Stimulated activated CD4-positive, alpha-beta T cell treated with anti-CD3 and anti-CD28 coated beads, Interleukin-15, amount 100 ng/mL, for 1 hour (primary cell): ENCODE measurements at regions not wholly inside any gene's neighbourhood (a gene's known extent, or its start where the extent isn't known, plus 50 kb on each side); places are given as distances from the start of the nearest gene placed in this dataset.

Experiments
- DNase-seq, 2 donors: peaks; one replicate each; pipeline ENCODE4 v3.0.0-alpha.2; 2020; ENCODE audit warnings: low read depth in 1 of 2, low spot score in 1 of 2

DNA sequence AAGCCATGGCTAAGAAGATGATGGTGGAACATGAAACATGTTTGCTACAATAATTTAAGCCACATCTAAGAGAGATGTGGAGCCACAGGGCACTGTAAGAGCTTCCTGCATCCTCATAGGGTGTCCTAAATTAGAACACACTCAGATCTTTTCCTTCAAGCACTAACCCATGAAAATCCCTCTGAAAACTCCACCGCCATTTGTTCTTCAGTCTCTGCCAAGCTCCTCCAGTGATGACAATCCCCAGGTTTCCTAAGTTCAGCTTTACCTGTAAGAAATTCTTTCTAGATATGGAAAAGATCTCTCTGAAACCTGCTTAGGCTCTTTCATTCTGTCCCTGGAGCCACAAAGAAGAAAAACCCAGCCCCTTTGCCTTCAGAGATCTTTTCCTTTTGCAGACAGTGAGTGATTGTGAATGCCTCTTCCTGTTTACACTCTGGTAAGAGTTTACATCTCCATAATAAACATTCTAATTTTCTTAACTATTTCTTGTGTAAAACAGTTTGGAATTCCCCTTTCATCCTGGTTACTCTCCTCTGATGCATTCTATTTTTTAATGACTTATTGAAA lies 907.2 kb downstream of the VRK1 start:
- DNase-seq: no peak

DNA sequence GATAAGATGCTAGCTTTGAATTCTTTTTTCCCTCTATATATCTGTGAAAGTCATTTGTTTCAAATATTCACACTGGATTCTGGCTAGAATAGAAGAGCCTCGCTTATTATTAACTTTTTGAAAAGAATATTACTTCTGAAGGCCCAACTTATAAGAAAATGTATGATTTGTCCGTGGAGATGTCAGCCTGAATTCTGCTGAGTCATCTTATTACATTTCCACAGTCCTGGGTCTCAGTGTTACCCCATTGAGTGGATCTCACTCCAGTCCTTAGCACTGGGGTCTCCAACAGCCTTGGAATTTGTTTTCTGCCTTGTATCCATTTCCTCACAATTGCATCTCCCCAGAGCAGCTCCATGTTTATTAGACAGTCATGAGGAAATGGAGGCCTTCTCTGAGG lies 907.9 kb downstream of the VRK1 start:
- no peak for DNase-seq

DNA sequence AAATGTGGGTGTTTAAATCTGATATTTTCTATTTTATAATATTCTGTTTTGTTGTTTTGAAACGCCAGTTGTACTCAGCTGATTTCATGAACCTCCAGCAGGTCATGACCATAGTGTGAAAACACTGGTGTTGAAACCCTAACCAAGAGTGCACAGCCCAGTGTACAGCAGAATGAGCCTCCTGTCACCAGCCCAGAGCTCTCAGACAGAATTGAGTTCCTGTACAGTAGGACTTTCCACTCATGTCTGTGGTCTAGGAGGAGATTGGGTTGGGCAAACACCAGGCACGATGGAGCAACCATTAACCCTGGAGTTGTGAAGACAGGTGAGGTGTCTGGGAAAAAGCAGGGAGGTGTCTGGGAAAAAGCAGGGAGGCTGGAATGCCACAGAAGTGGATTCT lies 908.8 kb downstream of the VRK1 start:
- no peak for DNase-seq

DNA sequence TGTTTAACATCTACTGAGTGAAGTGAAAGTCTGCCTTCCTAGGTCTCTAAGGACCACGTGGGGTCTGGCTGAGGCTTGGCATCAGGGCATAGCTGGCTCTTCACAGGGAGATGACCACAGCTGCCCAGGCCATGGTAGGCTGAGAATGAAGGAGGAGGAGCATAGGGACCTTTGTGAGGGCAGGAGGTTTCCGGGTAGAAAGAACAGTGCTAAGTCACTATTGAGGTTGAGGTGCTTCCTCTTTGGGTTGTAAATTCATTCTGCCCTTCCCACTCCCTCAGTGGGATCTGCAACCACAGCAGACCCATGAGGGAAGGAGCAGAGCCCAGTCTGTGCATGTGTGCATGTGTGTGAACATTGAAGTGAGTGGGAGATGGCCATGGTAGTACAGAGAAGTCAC lies 909.6 kb downstream of the VRK1 start:
- DNase-seq: no peak

DNA sequence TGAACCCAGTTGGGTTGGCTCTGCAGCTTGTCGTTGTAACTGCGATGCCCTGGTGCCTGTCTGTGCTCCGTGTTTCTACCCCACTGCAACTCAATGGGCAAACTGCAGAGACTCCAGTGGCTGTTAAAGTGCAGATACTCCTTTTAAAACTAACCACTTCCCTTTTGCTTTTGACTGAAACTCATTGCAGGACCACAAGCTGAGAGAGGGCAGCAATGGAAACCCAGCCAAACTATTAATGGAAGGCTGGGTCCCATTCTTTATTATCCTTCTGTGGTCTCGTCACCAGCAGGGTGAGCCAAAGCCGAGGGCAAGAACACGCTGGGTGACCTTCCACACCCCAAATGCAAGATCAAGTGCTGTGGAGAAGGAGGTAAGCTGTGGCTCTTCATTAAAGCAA lies 910.4 kb downstream of the VRK1 start:
- no peak for DNase-seq

DNA sequence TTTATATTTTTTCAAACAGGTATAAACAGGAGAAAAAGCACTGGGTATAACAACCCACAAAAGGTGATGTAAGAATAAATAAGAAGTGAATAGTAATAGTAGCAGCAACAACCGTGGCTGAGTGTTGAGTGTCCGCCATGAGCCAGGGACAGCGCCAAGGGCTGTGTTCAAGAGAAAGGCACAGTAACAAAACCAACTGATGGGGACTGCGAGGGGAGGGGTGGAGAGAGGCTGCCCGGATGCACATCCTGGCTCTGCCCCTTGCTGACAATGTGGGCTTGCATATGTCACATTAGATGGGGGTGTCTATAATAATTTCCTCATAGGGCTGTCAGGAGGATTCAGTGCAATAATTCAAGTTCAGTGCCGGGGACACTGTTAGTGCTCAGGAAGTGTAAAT lies 912.4 kb downstream of the VRK1 start:
- DNase-seq: no peak

DNA sequence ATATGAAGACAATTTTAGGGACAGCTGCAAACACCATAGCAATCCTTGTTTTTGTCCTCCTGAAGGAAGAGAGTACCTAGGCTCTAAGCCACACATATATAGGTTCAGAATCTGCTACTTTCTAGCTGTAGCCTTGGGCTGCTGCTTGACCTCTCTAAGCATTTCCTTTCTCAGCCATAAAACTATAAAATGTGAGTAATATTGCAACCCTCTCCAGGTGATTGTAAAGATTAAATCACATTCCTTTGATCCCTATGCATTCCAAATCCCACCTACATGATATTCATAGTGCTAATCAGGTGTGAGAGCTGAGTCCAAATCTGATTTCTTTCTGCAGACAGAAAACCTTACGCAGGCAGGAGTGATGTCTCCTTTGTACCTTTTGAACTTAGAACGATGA lies 913.5 kb downstream of the VRK1 start:
- no peak for DNase-seq

DNA sequence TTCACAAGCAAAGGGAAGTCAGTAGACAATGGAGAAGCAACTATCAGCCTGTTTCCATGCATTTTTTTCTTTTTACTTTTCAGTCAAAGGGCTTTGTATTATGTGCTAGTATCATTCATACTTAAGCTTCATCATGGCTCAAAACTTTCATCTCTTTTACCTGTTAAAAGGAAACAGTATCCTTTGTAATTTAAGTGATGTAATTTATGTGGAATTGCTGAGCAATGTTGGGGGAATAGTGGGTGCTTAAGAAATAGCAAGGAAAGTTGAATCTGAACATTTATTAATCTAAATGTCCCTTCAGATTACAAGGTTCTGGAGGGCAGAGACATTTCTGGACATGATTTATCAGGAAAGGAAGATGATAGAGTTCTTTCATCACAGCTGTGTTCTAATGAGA lies 915.3 kb downstream of the VRK1 start:
- DNase-seq: no peak

DNA sequence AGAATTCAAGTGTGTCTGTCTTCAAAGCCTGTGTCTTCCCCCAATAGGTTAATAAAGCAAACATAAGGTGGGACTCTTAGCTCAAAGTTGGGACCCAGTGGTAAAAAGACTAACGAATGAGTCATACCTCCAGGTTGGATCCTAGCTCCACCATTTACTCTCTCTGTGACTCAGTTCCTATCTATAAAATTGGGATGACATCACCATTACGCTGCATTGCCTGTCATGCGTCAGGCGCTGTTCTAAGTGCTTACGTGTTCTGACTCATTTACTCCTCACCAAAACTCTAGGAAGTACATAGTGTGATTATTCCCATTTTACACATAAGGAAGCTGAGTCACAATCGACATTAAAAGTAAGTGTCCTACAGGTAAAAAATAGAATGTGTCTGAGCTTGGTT lies 915.8 kb downstream of the VRK1 start:
- no peak for DNase-seq

DNA sequence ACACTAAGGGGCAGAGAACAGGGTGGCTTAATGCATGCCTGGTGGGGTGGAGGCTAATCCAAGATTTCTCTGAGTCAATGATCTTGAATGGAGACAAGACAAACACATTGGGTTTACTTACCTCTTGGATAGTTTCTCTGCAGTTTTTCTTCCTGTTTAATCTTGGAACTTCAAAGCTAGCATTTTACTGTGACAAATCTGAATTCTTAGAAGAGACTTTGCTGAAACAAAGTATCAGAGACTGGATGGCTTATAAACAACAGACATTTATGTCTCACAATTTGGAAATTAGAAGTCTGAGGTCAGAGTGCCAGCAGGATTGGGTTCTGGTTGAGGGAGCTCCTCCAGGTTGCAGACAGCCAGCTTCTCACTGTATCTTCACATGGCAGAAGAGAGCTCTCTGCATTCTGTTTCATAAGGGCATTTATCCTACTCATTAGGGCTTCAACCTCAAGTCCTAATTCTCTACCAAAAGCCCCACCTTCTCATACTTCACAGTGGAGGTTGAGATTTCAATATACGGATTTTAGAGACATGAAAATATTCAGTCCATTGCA lies 921.8 kb downstream of the VRK1 start:
- DNase-seq: no peak

DNA sequence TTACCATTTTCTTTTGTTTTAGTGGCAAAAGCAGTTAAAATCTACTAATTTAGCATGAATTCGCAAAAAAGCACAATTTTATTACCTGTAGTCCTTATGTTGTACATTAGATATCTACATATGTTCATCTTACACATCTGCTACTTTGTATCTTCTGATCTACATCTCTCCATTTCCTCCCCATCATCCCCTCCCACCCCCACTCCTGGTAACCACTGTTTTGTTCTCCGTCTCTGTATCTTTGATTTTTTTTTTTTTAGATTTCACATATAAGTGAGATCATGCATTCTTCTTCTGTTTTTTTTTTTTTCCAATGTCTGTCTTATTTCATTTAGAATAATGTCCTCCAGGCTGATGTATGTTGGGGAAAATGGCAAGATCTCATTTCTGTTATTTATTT lies 922.7 kb downstream of the VRK1 start:
- DNase-seq: no peak

DNA sequence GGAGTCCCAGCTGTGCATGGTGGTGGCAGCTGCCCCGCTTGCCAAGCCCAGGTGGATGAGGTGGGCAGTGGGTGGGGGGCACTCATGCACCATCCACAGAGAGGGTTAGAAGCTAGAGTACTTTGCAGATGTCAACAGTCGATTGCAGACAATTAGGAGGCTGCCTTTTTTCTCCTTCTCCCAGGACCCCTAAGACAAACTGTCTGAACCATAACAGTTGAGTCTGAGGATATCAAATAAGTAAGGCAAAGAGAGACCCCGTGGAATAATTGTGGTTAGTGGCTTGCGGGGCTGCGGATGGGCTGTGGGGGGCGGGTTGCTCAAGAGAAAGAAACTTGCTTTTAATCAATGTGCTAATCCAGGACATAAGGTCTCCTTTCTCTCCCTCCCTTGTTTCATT lies 926.2 kb downstream of the VRK1 start:
- no peak for DNase-seq

DNA sequence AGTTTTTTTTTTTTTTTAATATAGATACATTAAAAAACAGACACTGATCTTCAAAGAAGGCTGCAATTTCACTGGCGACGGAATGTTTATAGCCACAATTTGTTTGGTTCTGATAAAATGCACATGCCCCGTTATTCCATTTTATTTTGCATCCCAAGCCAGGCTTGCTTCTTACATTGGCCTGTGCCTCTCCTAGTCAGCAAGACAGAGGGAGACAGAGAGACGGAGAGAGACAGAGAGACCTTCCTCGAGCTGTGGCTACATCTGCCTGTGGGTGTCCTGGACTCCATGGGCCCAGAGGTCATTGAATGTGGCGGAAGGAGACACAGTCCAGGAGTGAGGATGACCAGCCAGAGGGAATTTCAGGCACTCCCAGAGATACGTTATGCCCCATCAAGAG lies 926.6 kb downstream of the VRK1 start:
- DNase-seq: no peak

DNA sequence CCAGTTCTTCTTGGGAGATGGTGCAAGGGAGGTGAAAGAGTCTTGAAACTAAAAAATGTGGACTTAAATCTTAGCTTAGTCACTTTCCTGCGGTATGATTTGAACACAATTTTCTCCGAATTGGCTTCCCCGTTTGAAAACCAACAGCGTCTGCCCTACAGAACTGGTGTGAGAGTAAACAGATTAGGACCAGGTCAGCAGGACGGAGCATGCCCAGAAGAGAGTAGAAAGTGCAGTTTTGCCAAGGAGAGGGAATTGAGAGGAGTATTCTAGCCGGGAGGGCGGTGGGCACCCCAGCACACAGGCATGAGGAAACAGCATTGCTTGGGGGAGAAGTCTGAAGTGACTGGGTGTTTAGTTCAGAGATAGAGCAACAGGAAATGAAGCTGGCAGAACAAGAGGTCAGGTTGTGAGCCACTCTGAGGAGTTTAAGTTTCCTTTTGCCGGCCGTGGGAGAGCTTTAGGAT lies 927.1 kb downstream of the VRK1 start:
- no peak for DNase-seq

DNA sequence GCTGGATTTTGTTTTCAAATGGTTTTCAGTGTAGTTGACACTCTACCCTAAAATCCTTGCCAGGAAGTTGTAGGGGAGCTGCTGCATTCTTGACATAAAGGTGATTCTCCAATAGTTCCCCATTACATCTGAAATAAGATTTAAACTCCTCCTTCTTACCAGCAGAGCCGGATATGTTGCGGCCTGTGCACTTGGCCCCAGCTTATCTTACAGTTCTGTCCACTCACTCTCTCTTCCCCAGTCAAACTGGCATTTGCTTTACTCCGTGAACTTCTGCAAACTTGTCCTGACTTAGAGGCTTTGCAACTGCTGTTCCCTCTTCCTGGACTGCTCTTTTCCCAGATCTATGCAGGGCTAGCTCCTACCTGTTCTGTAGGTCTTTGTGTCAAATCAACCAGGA lies 929.5 kb downstream of the VRK1 start:
- DNase-seq: no peak

DNA sequence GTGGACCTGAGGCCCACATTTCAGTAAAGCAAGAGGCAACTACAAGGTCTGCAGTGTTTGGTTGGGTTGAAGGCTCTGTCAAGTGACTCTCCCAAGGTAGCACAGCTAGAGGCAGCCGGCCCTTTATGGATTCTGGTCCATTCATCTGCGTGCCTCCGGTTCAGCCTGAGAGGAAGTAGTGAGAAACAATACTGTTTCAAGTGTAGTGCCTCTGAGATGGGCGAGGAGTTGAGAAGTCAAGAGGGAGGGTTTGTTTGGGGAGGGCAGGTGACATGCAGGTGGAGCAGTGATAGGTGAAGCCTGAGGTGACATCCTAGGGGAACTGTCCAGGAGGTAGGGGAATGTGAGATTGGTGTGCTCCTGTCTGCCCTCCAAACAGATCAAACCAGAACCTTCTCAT lies 933.5 kb downstream of the VRK1 start:
- DNase-seq: no peak

DNA sequence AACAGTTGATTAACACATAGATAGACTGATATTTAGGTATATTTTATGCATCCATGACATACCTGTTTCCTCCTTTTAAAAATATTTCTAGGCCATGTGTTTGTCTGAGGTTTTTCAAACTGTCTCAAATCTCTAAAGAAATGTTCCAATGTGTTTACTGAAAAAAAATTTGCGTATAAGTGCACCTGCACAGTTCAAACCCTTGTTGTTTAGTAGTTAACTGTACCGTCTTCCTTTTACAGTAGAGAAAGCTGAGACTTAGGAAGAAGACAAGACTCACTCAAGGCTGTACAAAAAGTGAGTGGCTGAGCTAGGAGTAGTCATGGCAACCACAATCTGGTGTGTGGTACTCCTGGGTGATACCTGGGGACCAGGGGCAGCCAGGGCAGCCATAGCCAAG lies 934.6 kb downstream of the VRK1 start:
- DNase-seq: no peak

DNA sequence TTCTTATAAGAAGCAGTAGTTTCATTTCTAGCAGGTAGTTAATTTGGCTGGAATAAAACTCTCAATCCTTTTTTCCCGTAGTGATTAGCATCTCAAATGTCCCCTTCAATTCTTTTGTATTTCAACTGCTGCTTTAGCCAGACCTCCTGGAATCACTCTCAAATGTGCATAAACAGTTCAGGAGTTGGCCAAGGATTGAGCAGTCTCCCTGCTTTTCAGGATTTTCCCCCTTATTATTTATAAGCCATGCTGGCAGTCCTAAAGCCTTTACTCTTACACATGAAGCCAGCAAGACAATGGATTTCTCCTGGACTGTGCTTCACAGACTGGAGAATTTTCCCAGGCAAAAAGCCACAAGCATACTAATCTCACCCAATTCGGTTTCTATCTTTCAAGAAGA lies 950.1 kb downstream of the VRK1 start:
- no peak for DNase-seq

DNA sequence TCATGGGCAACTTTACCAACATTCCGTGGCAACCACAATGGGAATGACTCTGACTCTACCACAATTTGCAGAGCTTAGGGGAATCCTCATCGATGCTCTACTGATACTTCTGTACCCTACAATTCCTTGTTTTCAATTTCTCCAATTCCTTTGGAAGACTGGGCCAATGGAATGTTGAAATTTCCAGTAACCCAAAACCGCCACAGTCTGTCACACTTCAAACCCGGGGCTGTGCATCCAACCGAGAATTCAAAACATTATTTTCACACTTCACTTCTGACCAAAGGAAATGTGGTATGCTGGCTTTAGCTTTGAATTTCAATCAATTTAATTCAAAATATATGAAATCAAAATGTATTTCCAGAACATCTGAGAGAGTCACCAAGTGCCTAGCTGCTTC lies 951.4 kb downstream of the VRK1 start:
- DNase-seq: no peak

DNA sequence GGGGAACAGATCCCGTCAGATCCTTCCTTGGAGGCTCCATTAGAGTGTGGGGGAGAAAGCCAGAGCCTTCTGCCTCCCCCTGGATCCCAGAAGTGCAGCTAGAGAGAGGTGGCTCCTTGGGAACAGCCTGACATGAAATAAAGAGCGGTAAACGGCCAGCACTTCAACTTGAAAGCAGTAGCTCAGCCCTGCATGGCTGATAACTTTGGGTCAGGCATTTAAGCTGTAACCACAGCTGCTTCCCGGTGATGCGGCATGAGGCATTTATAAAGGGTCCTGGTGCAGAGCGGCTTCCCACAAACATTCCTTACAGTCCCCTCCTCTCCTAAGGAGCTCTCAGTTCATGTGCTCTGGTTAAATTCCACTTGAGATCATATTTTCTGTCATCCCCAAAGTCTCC lies 960.3 kb downstream of the VRK1 start:
- no peak for DNase-seq

DNA sequence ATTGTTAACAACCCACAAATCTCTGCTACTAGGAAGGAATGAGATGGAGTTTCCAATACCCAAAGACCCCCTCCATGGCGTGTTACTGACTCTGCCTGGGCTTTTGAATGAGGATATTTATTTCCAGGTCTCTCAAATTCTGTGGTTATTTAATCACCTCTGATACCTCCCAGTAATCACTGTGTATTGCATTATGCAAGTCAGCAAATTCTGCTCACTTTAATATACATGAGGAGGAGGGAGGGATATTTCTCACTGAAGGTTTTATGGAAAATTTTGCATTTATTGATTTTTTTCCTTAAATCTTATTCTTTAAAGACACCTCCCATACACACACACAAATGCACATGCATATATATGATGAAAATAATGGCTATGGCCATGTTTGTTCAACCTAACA lies 962.9 kb downstream of the VRK1 start:
- no peak for DNase-seq

DNA sequence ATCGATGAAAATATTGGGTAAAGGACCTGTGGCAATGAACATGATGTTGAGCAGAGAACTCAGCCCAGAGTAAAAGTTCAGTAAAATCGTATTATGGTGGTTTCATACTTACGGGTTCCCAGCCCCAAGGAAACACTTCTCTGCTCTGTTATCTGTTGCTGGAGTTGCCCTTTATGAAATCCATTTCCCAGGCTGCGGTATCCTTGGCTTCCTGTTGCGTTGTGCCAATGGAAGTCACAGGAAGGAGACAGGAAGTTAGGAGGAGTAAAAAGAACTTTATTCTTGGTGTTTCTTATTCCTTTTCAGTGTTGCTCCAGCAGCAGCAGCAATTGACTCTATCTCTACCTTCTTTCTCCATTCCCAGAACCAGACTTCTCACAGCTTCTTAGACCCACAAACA lies 965.2 kb downstream of the VRK1 start:
- DNase-seq: no peak

DNA sequence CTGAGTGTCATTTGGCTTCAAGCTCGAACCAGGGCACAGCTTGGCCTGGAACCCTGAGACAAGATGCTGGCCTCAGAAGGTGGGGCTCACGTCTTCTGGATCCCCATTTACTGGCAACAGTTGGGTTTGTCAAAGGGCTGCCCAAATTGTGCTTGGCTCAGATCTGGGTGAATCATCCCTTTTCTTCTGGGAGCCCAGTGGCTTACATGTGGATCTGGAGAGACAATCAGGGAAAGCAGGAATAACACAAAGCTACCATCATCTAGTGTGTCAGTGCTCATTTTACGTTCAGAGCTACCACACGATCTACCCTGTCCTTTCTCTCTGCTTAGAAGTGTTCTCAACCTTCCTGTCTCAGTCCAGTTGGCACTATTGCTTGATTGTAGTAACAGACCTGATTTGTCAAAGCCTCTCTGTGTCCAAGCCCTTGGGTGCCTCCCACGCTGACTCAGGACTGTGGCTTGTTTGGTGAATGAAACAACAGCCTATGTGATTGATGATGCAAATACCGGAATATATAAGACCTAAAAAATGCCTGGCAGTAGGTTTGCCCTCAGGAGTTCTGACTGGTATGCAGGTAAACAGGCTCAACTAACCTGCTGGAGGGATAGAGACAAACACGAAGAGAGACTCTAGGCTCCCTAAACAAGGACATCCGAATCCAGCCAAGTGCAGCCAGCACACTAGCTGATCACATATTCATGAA lies 974.3 kb downstream of the VRK1 start:
- no peak for DNase-seq
